OCI-LY1 (cell line): ENCODE measurements at regions not wholly inside any gene's neighbourhood (a gene's known extent, or its start where the extent isn't known, plus 50 kb on each side); places are given as distances from the start of the nearest gene placed in this dataset.

Source experiments
- H2AFZ ChIP-seq: fragments of 200-600 bp; sonication (generic), shearing (Covaris generic); 2 replicates; pipeline ENCODE4 v1.6.0; 2014; ENCODE audit warnings: antibody characterized with exemption, mild to moderate bottlenecking, low read length
- H3F3A ChIP-seq: fragments of 200-600 bp; sonication (generic), shearing (Covaris generic); 2 replicates; pipeline ENCODE4 v1.6.0; 2014; ENCODE audit warnings: mild to moderate bottlenecking, antibody characterized with exemption, low read length, moderate library complexity; ENCODE audit not compliant: insufficient read depth
- H3K27ac ChIP-seq: fragments of 200-600 bp; sonication (generic); 2 replicates; pipeline ENCODE4 v1.5.1; 2014; ENCODE audit warnings: low read length, mixed run types, mild to moderate bottlenecking, low read depth; ENCODE audit not compliant: poor library complexity, severe bottlenecking
- H3K27me3 ChIP-seq: fragments of 200-600 bp; sonication (generic); 2 replicates; pipeline ENCODE4 v1.6.0; 2014; ENCODE audit warnings: antibody characterized with exemption, mild to moderate bottlenecking, low read length, moderate library complexity; ENCODE audit not compliant: insufficient read depth
- H3K36me3 ChIP-seq: fragments of 200-600 bp; sonication (generic); 2 replicates; pipeline ENCODE4 v1.6.1; 2014; ENCODE audit warnings: mild to moderate bottlenecking, antibody characterized with exemption, low read length, moderate library complexity, mixed read lengths; ENCODE audit not compliant: insufficient read depth
- H3K4me1 ChIP-seq: fragments of 200-600 bp; sonication (generic); 2 replicates; pipeline ENCODE4 v1.5.1; 2014; ENCODE audit warnings: mild to moderate bottlenecking, low read length, moderate library complexity; ENCODE audit not compliant: insufficient read depth, severe bottlenecking
- H3K4me2 ChIP-seq: fragments of 200-600 bp; sonication (generic), shearing (Covaris generic); 2 replicates; pipeline ENCODE4 v1.6.1; 2014; ENCODE audit warnings: low read length
- H3K4me3 ChIP-seq: fragments of 200-600 bp; sonication (generic); 2 replicates; pipeline ENCODE4 v1.5.1; 2014; ENCODE audit warnings: low read length, low read depth, mild to moderate bottlenecking, mixed read lengths; ENCODE audit not compliant: poor library complexity, severe bottlenecking
- H3K79me2 ChIP-seq: fragments of 200-600 bp; shearing (Covaris generic); 2 replicates; pipeline ENCODE4 v1.6.1; 2016; ENCODE audit warnings: mixed run types, low read length, mixed read lengths; ENCODE audit not compliant: insufficient read depth
- H3K9ac ChIP-seq: fragments of 200-600 bp; sonication (generic), shearing (Covaris generic); 2 replicates; pipeline ENCODE4 v1.6.1; 2014; ENCODE audit warnings: mild to moderate bottlenecking, low read length, mixed read lengths
- H3K9me2 ChIP-seq: fragments of 200-600 bp; sonication (generic), shearing (Covaris generic); 2 replicates; pipeline ENCODE4 v1.6.1; 2014; ENCODE audit warnings: low read depth, mild to moderate bottlenecking, low read length, mixed read lengths
- H3K9me3 ChIP-seq: fragments of 200-600 bp; shearing (Covaris generic); 2 replicates; pipeline ENCODE4 v1.6.1; 2014; ENCODE audit warnings: low read length, mixed read lengths
- H4K20me1 ChIP-seq: fragments of 200-600 bp; sonication (generic), shearing (Covaris generic); 2 replicates; pipeline ENCODE4 v1.6.0; 2016; ENCODE audit warnings: mild to moderate bottlenecking, low read length; ENCODE audit not compliant: insufficient read depth
- EZH2 ChIP-seq: fragments of 200-600 bp; sonication (generic), shearing (Covaris generic); IDR thresholded peaks from 2 replicates; pipeline ENCODE4 v1.8.0; 2017; ENCODE audit warnings: borderline replicate concordance, mixed run types, mild to moderate bottlenecking, antibody characterized with exemption, low read length, moderate library complexity, mixed read lengths
- TF ChIP-seq, protein P1 (sequence below): fragments of 200-600 bp; sonication (generic), shearing (Covaris generic); IDR thresholded peaks from 2 replicates; pipeline ENCODE4 v1.5.1; 2017; ENCODE audit warnings: mild to moderate bottlenecking, antibody characterized with exemption, low read length, moderate library complexity, mixed read lengths

DNA sequence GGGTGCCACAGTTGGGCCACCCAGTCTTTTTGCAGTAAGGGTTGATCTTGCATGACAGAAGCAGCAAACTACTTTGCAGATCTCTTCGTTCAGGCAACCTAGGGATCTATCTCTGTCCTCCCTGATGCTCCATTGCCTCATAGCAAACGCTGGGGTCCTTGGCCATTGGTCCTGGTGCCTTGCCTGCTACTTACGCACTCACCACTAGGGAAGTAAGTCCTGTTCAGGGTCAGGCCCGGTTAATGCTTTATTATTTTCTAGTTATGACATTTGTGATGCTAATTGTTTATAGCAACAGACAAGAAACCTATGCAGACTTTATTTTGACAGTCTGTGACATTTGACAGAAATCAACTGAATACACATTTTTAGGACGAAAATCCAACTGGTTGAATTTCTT is 326.5 kb upstream of the FMN2 start:
- Histone ChIP-seq H3K9me2 (no peaks in the 10 kb centered on the region), H3K36me3 (no peaks in the 10 kb centered on the region), H3K4me2 (no peak overlapping the region), H3K27ac (no peak overlapping the region), H3F3A (no peaks in the 10 kb centered on the region), H3K4me1 (no peaks in the 10 kb centered on the region), H2AFZ (no peak overlapping the region), H4K20me1 (no peaks in the 10 kb centered on the region), H3K4me3 (no peak overlapping the region), H3K9ac (no peak overlapping the region), H3K79me2 (no peaks in the 10 kb centered on the region), H3K9me3 (no peaks in the 10 kb centered on the region), H3K27me3 (no peaks in the 10 kb centered on the region)
- no peak for TF ChIP-seq EZH2
- TF ChIP-seq, protein P1, sequence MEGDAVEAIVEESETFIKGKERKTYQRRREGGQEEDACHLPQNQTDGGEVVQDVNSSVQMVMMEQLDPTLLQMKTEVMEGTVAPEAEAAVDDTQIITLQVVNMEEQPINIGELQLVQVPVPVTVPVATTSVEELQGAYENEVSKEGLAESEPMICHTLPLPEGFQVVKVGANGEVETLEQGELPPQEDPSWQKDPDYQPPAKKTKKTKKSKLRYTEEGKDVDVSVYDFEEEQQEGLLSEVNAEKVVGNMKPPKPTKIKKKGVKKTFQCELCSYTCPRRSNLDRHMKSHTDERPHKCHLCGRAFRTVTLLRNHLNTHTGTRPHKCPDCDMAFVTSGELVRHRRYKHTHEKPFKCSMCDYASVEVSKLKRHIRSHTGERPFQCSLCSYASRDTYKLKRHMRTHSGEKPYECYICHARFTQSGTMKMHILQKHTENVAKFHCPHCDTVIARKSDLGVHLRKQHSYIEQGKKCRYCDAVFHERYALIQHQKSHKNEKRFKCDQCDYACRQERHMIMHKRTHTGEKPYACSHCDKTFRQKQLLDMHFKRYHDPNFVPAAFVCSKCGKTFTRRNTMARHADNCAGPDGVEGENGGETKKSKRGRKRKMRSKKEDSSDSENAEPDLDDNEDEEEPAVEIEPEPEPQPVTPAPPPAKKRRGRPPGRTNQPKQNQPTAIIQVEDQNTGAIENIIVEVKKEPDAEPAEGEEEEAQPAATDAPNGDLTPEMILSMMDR: no peak

DNA sequence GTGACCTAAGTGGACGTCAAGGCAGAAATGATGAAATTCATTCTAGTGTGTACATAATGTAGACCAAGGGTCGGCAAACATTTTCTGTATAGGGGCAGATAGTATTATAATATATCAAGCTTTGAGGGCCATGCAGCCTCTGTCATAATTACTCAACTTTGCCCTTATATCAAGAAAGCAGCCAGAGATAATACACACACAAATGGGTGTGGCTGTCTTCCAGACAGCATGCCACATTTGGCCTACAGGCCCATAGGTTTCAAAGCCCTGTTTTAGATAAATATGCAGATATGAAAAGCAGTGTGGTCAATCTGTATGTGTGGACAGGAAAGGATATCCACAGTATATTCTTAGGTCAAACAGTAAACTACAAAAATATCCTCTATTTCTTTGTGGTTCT is 320.1 kb upstream of the FMN2 start:
- H3F3A ChIP-seq: no peaks in the 10 kb centered on the region
- H3K9me3 ChIP-seq: no peaks in the 10 kb centered on the region
- H3K27me3 ChIP-seq: no peaks in the 10 kb centered on the region
- no peaks in the 10 kb centered on the region for H3K79me2 ChIP-seq
- H4K20me1 ChIP-seq: no peaks in the 10 kb centered on the region
- no peak overlapping the region for H3K27ac ChIP-seq
- no peak for TF ChIP-seq EZH2
- TF ChIP-seq, protein P1: no peak
- H3K9me2 ChIP-seq: no peaks in the 10 kb centered on the region
- no peaks in the 10 kb centered on the region for H3K36me3 ChIP-seq
- no peak overlapping the region for H2AFZ ChIP-seq
- H3K4me3 ChIP-seq: no peak overlapping the region
- no peaks in the 10 kb centered on the region for H3K4me1 ChIP-seq
- no peak overlapping the region for H3K4me2 ChIP-seq
- no peak overlapping the region for H3K9ac ChIP-seq

DNA sequence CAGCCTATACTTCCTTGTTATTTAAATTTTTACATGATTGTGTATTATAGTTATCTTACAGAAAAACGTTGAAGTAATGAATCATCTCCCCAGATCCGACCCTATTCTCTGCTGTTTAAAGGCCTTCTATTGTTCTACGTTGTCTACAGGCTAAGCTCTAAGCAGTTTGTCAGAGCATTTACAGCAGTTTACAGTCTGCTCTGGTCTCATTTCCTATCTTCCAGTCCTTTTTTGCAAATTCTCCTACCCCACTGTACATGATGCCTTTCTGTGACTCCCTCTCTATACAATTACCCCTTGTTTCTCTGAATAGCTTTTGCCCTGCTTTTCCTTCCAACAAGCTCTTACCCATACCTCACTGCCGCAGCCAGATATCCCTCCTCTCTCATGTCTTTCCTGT is 319.2 kb upstream of the FMN2 start:
- Histone ChIP-seq H3K27me3 (no peaks in the 10 kb centered on the region), H3K79me2 (no peaks in the 10 kb centered on the region), H3K4me2 (no peak overlapping the region), H3K4me1 (no peaks in the 10 kb centered on the region), H3K36me3 (no peaks in the 10 kb centered on the region), H2AFZ (no peak overlapping the region), H3K9me3 (no peaks in the 10 kb centered on the region), H4K20me1 (no peaks in the 10 kb centered on the region), H3K9ac (no peak overlapping the region), H3F3A (no peaks in the 10 kb centered on the region), H3K27ac (no peak overlapping the region), H3K9me2 (no peaks in the 10 kb centered on the region), H3K4me3 (no peak overlapping the region)
- no peak for TF ChIP-seq EZH2
- TF ChIP-seq, protein P1: no peak
